A673 (cell line): ENCODE measurements at regions not wholly inside any gene's neighbourhood (a gene's known extent, or its start where the extent isn't known, plus 50 kb on each side); places are given as distances from the start of the nearest gene placed in this dataset.
"Not testable (repeated sequence)": the region's sequence is repeated elsewhere in the genome, so short reads cannot be mapped to it uniquely, and the experiment has no call there.

ENCODE experiments used
- CTCF ChIP-seq: fragments of 300-800, 200-600 bp; sonication (generic); conservative IDR thresholded peaks from 2 replicates; pipeline ENCODE4 v1.5.1; 2017; ENCODE audit warnings: low read depth, mild to moderate bottlenecking, antibody characterized with exemption, low read length, moderate library complexity, mixed read lengths
- EZH2 ChIP-seq: fragments of 200-600 bp; sonication (generic); IDR thresholded peaks from 2 replicates; pipeline ENCODE4 v1.6.1; 2017; ENCODE audit warnings: borderline replicate concordance, low read depth, mild to moderate bottlenecking, mixed read lengths, antibody characterized with exemption, low read length; ENCODE audit not compliant: poor library complexity, severe bottlenecking

- not testable (repeated sequence) for TF ChIP-seq CTCF, EZH2
Observed at GRCh38 chr10:127676430-127676829, 60.6 kb upstream of the FOXI2 start.
